Dedifferentiated amniotic fluid mesenchymal stem cell (primary cell): ENCODE measurements at regions not wholly inside any gene's neighbourhood (a gene's known extent, or its start where the extent isn't known, plus 50 kb on each side); places are given as distances from the start of the nearest gene placed in this dataset.

Experiments used
- DNase-seq: peaks from one replicate; pipeline ENCODE4 v3.0.0-alpha.2; 2016; ENCODE audit errors: extremely low spot score

DNA sequence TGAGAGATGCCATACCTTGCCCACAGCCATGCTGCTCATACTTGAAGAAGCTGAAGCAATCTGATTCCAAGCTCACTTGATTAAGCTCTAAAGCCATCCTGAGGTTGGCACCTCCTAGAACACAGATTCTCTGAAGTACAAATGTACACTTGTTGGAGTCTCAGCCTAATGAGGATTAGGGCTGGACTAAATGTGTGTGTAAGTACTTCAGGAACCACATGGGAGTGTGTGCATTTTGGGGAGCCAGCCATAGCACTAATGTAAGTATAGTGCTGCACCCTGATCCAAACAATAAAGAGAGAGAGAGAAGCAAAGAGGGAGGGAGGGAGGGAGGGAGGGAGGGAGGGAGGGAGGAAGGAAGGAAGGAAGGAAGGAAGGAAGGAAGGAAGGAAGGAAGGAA is 458.6 kb downstream of the MAFB start:
- no peak for DNase-seq

GRCh38 chr20:40225596-40225995 is 463.4 kb downstream of the MAFB start:
- no peak for DNase-seq

- DNase-seq: no peak
Observed at GRCh38 chr20:40223810-40224209, 465.2 kb downstream of the MAFB start.

- DNase-seq: no peak
Observed at GRCh38 chr20:40218971-40219370, 470.1 kb downstream of the MAFB start.

- no peak for DNase-seq
Observed at GRCh38 chr20:40218316-40218969, 470.6 kb downstream of the MAFB start.

DNA sequence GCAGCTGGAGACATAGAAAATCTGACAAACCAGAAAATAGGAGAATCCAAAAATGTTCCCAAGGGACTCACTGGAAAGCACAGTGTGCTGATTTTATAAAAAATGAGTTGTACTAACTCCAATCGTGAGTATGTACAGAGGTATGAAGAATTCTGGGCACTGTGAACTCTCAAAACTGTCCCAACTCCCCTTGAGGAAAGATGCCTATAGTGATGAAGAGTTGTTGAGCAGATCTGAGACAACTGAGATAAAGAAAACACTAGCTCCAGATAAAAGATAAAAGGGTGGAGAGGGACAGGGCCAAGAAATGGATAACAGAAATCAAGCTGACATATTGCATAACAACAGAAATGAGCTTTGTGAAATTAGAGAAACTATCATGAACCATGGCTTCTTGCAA is 481.4 kb downstream of the MAFB start:
- no peak for DNase-seq

DNA sequence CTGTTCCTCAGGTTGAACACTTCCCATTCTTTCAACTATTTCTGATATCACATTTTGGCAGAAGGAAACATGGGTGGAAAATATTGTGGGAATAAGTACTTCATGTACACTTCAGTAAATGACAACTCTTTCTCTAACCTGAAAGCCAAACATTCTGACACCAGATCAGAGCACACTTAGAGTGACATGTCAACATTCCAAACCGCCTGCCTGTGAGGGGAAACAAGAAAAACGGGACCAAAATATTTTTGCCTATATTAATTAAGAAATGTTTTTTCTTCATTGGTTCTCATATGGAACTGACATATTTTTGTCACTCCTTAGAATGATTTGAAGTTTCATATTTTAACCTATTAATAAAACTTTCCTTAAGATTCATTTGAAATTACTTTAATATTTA is 483.1 kb downstream of the MAFB start:
- no peak for DNase-seq

- DNase-seq: no peak
Observed at GRCh38 chr20:40203032-40203431, 486.0 kb downstream of the MAFB start.

DNA sequence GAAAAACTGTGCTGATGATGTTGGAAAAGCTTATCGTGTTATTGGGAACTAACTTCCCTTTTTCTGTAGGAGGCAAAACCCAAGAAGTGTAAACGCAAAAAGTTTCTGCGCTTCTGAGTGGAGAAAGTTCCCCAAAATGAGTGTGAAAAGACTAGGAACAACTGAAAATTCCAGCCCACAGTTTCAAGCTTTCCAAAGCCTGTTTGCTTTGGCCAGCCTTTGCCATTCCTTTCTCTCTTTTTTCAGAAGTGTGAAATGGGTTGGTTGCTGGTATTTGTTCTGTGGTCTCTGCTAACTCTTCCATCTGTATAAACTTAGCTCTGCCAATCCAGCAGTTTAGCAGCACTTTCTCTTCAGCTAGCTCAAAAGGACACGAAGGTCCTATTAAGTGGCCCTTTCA is 491.3 kb downstream of the MAFB start:
- DNase-seq: peak; percentile 22

DNA sequence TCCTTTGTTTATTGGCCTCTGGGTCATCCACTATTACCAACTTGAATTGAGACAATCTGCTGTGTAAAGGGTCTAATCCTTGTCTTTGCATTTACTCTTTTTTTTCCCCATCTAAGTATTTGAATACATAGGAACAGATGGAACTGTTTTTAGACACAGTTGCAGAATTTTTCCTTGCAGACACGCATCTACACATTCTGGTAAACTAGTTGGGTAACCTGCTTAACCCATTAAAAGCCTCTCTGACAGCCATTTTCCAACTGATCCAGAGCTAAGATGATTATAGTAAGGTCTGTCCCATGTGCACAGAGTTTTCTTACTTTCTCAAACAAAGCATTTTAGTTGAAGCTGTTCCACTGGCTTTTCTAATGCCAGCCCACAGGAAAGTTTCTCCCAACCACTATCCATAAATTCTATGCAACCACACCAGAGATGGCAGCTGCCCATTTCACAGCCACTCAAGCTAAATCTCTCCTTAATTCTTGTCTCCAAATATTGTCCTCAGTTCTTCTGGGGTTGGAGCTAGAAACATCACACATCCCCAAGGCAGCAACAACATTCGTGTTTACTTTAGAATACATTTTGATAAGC is 492.1 kb downstream of the MAFB start:
- DNase-seq: no peak

DNA sequence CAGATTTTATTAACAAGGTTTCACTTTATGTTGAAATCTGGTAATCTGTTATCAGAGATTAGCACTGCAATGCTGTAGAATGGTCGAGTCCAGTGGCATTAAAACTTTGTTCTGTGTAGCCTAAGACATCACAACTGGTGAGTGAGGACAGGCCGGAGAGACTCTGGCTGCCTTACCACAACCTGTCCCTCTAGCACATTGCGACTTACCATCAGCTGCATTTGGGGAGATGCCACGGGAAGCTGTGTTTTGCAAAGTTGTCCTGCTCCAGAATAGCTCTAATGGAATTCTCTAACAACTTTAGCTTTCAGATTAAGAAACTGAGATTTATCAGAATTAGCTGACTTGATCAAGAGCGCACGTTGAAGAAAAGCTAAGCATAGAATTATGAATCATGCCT is 493.3 kb downstream of the MAFB start:
- no peak for DNase-seq

DNA sequence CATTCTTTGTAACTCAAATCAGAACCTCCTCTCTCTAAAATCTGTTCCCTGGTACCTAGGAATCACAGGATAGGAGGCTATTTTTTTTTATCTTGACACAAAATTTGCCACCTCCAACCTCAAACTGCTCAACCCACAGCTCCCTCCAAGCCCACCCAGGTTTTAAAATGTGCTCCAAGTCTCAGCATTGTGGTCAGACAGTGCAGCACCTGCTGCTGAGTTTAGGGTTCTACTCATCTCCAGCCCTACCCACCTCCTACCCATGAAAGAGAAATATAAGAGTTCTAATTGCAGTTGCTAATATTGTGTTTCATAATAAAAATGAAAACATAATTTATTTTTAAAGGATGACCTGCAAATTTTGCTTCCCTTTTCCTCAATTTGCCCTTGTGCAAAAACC is 496.5 kb downstream of the MAFB start:
- DNase-seq: no peak

DNA sequence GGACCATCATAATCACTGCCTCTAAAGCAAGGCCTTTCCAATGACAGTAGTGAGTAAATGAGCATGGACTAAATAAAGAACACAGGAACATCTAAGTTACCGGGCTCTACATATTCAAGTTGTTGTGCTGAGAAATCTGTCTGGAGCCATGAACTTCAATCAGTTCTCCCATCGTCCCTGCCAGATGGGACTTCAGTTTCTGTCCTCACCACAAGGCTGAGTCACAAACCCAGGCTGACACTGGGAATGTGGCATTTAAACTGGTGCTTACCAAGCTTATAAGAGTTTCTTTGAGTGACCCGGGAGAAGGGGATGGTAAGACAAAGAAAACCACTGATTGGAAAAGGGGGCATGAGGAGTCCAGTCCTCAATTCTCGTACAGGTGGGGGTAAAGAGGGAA is 497.0 kb downstream of the MAFB start:
- DNase-seq: no peak

- no peak for DNase-seq
Observed at GRCh38 chr20:40191573-40191972, 497.5 kb downstream of the MAFB start.

GRCh38 chr20:40189621-40190020 is 499.4 kb downstream of the MAFB start:
- DNase-seq: no peak

- DNase-seq: no peak
Observed at GRCh38 chr20:40188319-40188718, 500.7 kb downstream of the MAFB start.

- DNase-seq: no peak
Observed at GRCh38 chr20:40186826-40187225, 502.2 kb downstream of the MAFB start.

GRCh38 chr20:40181676-40182075 is 507.4 kb downstream of the MAFB start:
- no peak for DNase-seq

- DNase-seq: no peak
Observed at GRCh38 chr20:40176098-40176841, 512.8 kb downstream of the MAFB start.

DNA sequence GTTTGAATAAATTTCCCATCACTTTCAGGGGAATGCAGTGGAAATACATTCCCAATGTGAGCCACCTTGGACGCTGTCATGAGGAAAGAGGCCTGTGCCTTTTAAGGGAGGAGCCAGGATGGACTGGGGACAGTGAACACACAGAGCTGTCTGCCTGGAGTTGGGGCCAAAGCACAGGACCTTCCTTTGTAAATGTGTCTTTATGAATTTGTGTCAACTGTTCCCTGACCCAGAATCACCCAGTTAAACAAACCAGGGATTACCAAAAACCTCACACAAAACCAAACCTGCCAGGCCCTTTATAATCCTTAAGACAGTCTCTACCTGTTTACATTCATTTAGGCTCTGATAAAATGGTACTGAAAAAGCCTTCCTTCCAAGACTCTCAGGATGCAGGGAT is 513.7 kb downstream of the MAFB start:
- no peak for DNase-seq

- no peak for DNase-seq
Observed at GRCh38 chr20:40173872-40174271, 515.2 kb downstream of the MAFB start.

- no peak for DNase-seq
Observed at GRCh38 chr20:40168981-40169620, 519.9 kb downstream of the MAFB start.

GRCh38 chr20:40161391-40161790 is 527.6 kb downstream of the MAFB start:
- no peak for DNase-seq
